ENCODE measurements at regions not wholly inside any gene's neighbourhood (a gene's known extent, or its start where the extent isn't known, plus 50 kb on each side); places are given as distances from the start of the nearest gene placed in this dataset.
"Not testable (repeated sequence)": the region's sequence is repeated elsewhere in the genome, so short reads cannot be mapped to it uniquely, and the experiment has no call there.

DNA sequence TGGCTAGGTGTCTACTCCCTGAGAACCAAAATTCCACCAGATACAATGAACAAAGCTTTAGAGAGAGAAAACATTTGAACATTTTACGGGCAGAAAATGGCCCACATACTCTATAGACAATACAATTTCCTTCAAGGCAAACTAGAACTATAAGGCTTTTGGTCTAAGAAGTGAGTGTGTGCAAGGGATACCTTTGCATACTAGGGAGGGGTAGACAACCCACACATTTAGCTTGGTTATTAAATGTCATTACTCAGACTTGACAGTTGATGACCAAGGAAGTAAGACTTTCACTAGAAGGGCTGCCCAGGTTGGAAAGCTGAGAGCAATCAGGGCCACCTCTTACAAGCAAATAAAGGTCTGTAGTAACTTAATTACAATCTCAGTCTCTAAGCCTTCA, 64.0 kb upstream of the PLEKHM1 start:
- DNase-seq, result not testable (repeated sequence)

DNA sequence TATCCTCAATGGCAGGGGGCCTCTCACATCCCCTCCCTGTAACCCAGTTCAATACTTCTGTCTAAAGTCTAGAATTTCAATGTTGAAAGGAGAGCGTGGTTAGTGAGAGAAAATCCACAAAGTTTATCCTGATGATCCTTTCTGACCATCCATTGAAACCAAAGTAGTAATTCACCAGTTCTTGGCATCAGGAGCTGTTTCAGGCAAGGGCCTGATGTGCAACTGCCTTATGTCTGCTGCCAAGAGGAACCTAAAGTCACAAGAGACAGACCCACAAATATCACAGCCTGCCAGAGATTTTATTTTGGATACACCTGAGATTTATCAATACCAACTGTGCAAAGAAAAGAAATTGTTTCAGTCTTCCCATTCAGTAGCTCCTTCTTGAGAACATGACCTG, 68.3 kb upstream of the PLEKHM1 start:
- DNase-seq, result not testable (repeated sequence)

DNA sequence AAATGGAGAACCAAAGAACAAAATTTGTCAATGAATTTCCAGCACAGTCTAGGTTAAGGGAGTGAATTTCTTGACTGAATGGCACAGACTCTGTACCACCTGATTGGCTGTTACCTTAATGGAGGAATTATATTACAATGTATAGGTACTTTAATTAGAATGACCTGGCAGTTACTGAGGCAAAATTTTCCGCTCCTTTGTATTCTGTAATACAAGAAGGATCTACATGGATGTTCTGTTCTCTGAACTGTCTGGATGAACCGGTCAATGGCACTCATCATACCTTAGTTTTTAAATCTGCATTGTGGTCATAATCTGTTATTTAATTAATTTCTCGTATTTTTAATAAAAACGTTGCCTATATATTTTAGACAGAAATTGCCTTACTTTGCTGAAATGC, 72.3 kb upstream of the PLEKHM1 start:
- not testable (repeated sequence) for DNase-seq

DNA sequence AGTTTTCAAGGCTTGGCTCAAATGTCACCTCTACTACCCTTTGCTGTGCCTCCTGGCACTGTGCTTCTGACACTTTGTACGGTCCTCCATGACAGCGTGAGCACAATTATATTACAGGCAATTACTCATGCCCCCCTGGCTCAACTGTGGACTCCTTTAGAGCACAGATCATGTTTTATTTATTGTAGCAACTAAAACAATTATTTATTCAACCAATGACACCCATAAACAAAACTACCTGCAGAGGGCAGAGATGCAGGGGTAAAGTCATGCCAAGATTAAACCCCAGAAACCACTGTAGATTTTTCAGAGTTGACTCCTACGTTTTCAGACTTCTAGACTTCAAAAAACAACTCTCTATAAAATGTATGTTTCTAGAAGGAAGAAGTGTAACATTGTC, 72.8 kb upstream of the PLEKHM1 start:
- not testable (repeated sequence) for DNase-seq

DNA sequence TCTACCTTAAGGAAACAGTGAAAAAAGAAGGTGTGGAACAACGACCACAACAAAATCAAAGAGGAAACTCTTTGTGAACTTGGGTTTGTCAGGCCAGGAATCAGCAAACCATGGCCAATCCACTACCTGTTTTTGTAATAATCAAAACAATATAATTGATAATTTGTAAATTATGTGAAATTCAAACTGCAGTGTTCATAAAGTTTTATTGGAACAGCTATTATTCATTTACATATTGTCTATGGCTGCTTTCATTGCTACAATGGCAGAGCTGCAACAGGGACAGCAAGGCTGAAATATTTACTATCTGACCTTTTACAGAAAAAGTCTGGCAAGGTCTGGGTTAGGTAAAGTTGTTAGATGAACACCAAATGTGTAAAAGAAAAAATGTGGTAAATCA, 77.8 kb upstream of the PLEKHM1 start:
- not testable (repeated sequence) for DNase-seq

DNA sequence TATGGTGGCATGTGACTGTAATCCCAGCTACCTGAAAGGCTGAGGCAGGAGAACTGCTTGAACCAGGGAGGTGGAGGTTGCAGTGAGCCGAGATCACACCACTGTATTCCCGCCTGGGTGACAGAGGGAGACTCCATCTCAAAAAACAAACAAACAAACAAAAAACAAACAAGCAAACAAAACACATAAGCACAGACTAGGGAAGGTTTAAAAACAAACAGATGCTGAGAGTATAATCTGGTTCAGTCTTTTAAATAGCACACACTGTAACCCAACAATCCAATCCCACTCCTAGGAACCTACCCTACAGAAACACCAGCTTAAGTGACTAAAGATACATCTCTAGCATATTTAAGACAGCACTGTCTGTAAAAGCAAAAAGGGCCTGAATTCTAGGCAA, 82.8 kb upstream of the PLEKHM1 start:
- DNase-seq, result not testable (repeated sequence)

DNA sequence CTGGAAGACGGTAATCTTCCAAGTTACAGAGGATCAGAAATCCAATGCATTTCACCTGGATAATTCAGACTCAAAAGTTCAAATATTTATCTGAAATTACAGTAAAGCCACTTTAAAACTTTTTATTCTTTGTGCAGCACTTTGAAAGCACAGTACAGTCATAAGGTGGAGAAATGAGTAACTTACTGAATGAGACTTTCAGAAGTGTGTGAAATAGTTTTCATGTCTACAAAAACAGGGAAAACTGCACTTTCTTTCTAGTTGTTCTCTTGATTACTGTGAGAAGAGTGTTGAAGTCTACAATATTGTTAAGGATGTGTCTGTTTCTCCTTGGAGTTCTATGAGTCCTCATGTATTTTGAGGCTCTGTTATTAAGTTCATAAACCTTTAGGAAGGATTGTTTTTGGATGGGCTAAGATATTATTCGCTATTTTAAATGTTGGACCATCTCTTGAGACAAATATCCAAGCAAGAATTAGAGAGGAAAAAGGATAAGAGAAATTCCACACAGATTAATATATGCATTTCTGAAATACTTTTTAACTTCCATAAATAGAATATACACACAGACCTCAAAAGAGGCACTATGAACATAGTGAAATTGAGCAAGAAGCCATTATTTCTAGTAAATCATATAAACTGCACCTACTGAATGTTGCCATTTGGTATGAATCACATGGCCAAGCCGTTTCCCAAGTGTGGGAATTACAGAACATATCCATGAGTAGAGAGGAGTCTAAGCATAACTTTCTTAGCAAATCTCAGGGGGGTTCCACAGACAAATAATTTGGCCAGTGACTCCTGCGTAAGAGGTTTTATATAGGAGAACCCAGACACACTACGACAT, 83.6 kb upstream of the PLEKHM1 start:
- no peak for DNase-seq

DNA sequence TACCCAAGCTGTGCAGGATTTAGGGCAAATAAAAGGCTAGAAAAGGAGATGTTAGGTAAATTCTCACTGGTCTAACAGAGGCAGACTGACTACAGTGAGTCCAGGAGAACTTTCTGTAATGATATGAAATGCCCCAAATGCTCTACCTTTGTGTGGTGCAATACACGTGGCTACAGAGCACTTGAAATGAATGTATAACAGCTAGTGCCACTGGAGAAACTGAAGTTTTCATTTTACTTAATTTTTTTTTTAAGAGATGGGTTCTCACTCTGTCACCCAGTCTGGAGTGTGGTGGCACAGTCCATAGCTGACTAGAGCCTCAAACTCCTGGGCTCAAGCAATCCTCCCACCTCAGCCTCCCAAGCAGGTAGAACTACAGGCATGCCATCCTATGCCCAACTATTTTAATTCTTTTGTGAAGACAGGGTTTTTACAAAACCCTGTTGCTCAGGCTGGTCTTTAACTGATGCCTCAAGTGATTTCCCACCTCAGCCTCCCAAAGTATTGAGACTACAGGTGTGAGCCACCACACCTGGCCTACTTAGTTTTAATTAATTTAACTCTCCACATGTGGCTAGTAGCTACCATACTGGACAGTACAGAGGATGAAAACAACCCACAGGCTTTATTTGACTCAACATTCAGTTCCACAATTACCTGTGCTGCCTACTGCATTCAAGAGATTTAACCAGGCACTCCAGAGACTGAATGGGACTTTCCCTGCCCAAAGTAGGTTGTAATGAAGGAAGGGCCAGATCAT, 84.8 kb upstream of the PLEKHM1 start:
- no peak for DNase-seq

DNA sequence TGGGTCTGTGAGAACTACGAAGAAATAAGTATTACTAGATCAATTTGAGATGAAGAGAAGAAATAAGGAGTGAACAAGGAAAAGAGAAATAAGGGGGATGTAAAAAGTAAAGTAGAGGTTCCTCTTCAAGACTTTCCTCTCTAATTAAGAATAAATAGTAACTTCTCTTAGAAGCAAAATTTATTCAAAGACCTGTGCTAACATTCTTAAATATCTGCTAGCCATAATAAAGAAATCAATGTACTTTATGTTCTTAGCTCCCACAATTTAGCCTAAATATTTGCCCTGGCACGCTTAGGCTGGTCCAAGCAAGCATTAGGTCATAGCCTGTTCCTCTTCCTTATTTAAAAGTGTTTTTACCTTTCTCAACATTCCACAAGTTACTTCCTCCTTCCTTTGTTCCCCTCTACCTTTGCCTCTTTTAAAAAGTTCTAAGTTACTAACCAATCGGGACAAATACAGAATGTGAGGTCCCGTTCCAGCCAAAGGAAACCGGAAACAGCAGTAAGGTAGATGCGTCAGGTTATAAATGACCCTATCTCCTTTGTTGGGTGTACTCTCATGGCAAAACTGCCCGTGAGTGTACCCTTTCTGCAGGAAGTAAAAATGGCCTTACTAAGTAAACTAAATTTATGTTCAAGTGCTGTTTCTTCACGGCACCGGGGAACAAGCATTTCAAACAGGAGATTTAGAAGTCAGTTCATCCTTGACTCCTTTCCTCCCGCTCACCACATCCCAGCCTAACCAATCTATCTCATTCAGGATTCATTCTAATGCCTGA, 86.2 kb upstream of the PLEKHM1 start:
- not testable (repeated sequence) for DNase-seq

DNA sequence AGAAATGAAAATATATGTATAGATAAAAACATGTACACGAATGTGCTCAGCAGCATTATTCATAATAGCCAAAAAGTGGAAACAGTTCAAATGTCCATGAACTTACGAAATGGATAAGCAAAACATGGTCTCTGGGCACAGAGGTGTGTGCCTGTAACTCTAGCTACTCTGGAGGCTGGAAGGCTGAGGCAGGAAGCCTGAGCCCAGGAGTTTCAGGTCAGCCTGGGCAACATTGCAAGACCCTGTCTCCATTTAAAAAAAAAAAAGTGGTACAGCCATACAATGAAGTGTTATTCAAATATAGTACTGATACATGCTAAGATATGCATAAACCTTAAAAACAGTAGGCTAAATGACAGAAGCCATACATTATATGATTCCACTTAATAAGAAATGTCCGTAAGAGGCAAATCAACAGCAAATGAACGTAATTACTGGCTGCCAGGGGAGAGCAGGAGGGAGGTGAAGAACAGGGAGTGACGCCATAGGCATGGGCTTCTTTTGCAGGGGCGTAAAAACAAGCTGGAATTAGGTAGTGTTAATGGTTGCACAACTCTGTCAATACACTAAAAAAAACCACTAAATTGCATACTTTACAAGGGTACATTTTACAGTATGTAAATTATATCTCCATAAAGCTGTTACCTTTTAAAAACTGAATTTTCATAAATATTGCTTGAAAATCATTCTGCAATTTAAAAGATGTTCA, 87.2 kb upstream of the PLEKHM1 start:
- no peak for DNase-seq

DNA sequence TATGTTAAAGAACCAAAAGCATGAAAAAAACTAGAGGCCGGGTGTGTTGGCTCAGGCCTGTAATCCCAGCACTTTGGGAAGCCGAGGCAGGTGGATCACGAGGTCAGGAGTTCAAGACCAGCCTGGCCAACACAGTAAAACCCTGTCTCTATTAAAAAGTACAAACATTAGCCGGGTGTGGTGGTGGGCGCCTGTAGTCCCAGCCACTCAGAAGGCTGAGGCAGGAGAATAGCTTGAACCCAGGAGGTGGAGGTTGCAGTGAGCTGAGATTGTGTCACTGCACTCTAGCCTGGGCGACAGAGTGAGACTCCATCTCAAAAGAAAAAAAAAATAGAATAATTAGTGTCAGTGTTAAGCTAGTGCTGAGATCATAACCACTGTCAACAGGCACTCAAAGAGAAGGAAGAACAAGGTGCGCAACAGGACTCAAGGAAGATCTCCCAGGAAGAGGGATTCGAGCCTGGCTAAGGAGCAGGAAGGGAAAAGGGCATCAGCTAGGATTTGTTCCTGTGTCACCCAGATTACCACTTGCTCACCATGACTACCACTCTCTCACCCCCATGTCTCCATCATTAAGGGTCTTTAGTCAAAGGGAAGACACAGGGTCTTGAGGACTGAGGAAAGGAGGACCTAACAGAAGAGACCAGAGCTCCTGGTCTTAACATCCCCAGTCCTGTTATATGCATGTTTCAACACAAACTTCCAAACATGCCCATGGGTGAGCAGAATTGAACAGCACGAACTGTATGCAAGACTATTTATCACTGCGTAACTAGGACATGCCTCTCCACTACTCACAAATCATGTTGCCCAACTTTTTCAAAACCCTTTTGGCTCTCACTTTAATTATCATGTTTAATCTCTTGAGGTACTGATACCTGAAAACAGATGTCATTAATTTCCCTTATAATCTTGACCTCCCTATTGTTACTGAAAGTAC, 88.3 kb upstream of the PLEKHM1 start:
- no peak for DNase-seq

DNA sequence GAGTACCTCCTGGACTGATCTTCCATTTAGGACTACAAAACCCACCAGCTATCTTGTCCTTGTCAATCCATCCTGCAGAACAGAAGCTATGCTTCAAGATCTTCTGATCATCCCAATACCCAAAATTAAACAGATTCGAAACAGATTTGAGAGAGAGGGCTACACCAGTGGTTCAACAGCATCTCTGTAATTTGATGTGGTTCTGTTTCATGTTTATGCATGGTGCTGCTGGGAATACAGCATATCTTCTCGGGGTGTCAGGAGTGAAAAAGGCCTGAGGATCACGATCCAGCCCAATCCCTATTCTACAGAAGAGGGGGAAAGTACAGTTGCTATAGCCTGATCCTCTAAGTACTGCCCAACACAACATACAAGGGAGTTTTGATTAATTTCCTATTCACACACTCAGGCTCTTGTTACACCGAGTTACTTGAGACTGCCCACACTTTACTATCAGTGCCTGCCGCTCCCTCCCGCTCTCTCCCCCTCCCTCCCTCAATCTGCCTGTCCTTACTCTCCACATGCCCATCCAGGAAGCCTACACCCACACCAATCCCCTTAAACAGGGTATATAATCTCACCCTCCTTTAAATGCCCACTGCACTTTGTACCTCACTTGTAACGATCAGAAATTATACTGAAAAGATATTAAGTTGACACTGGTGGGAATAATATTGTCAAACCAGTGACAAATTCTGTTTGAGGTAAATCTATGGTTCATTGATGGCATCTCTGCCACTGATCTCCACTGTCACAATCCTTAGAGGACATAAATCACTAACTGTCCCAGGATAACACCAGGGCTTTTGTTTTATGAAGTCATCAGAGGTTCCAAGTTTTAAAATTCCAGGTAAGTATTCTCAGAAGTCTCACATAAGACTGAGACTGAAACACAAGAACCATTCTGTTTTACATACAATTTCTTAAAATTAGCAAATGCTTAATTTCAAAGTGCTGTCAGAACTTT, 89.3 kb upstream of the PLEKHM1 start:
- no peak for DNase-seq

DNA sequence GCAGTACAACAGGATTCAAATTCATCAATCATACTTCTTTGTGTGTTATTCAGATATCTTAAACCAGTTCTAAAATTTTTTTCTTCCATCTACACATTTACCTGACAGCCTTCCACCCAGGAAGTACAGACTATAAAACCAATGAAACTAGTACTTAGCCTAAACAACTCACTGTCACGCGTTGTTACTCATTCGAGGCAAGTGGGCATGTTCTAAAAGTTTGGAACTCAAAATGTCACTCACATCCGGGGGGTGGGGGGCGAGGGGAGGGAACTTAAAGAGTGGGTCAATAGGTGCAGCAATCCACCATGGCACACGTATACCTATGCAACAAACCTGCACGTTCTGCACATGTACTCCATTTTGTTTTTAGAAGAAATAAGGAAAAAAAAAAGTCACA, 90.4 kb upstream of the PLEKHM1 start:
- no peak for DNase-seq

DNA sequence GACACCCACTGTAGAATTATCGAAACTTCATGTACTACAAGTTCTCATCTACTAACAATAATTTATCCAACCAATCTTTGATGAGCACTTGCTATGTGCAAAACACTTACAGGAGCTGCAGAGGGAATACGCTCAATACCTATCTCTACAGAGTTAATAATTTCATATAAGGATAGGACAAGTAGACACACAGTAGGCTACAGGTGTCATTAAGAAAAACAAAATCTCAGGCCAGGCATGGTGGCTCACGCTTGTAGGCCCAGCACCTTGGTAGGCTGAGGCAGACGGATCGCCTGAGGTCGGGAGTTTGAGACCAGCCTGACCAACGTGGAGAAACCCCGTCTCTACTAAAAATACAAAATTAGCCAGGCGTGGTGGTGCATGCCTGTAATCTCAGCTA, 91.3 kb upstream of the PLEKHM1 start:
- no peak for DNase-seq

DNA sequence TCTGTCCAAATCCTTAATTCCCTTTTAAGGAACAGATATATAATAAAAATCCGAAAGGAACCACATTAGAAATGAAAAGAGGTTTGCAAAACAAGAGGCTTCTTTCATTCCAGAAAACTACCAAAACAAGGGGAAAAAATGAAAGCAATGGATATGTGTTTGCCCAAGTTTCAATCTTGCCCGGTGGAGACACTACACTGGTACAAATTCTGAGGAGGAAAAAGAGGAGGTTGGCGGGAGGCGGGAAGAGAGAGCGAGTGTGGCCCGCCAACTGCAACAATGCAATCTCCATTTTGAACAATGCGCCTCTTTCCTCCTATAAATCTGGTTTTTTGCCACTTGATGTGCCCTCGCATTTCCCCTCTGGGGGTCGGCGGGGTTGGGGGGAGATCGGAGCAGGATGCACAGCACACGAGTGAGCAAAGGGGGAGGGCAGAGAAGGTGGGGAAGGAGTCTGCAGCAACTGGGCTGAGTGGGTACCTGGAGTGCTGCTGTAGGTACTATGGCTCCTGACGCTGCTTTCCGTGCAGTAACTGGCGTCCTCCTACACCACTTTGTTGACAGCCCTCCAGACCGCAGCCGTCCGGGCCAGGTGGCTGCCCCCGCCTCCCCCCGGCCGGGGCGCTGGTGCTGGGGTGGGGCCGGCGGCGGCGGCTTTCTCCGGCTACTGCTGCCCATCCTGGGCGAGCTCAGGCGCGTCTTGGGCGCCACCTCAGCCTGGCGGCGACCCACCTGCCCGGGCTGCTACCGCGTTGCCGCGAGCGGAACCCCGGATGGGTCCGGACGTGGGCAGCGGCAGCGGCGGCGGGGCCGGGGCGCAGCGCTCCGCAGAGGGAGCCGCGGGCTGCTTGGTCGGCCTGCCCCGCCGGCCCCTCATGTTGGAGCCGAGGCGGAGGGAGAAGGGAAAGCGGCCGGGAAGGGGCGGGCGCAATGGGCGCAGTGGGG, 93.8 kb upstream of the PLEKHM1 start:
- no peak for DNase-seq

DNA sequence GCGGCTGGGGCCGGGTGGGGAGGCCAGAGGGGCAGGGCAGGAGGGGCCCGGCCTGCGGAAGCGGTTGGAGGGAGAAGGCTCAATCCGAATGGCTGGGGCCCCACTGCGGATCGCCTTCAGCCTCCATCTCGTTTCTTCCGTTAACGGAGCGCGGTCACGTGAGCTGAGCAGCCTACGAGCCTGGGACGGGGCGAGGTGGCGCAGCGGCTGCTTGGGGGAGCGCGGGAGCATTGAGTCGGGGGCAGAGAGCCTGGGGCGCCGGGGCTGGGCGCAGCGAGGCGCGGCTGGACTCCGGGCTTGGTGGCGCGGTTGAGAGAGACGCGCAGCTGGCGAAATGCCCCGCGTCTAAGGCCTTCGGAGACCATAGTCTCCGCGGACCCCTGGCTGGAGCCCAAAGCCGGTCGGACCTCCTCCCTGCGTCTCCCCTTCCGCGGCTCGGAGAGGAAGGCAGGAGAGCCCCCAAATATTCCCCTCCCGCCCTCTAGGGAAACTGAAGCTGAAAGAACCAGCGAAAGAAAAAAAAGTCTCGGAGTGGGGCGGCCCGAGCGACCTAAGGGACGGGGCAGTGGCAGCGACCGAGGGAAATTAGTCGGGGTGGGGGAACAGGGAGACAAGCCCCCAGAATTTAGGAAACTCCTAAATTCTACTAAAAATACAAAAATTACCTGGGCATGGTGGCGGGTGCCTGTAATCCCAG, 94.7 kb upstream of the PLEKHM1 start:
- not testable (repeated sequence) for DNase-seq

All from amygdala (tissue), 56 donors.